MM.1S (cell line): ENCODE measurements at regions not wholly inside any gene's neighbourhood (a gene's known extent, or its start where the extent isn't known, plus 50 kb on each side); places are given as distances from the start of the nearest gene placed in this dataset.

Source experiments
- CTCF ChIP-seq: fragments of 300-600 bp; sonication (generic); IDR thresholded peaks from 2 replicates; pipeline ENCODE4 v1.5.1; 2016; ENCODE audit warnings: antibody characterized with exemption, low read length, mixed read lengths
- EZH2 ChIP-seq: fragments of 300-600 bp; sonication (generic); optimal IDR thresholded peaks from 2 replicates; pipeline ENCODE3; 2017; ENCODE audit warnings: low read depth, mild to moderate bottlenecking, antibody characterized with exemption, low read length, mixed read lengths

- TF ChIP-seq CTCF (no peak), EZH2 (no peak)
Measured at GRCh38 chr15:36426691-36427090, 152.7 kb upstream of the CDIN1 start.
